ENCODE measurements at regions not wholly inside any gene's neighbourhood (a gene's known extent, or its start where the extent isn't known, plus 50 kb on each side); places are given as distances from the start of the nearest gene placed in this dataset.
A peak's percentile ranks its signal among the peaks of the same experiment; 100 is the strongest.

DNA sequence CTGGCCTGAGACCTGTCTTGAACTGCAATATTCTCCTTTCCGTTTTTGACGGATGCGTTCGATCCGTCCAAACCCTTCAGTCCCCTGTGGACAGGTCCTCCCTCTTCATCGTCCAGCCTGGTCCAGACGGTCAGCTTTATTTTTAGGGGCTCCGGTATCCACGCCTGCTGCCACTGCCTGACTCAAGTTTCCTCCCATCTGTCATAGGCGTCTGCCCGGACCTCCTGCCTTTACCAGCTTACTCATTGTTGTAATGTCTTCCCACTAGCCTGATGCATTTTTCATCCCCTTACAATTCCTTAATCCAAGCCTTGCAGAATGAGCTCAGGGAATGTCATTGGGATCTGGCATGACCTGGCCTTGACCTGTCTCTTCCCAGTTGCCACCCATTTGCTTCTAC lies 145.8 kb downstream of the TENT4A start:
- no peaks in the 10 kb centered on the region for H3K4me1 ChIP-seq (ENCODE audit: insufficient read depth, low read length)
- peak overlapping the region in 1 of 8 donors; percentile 5 for H3K4me3 Mint-ChIP-seq
- no peak overlapping the region for H3K27ac Mint-ChIP-seq

DNA sequence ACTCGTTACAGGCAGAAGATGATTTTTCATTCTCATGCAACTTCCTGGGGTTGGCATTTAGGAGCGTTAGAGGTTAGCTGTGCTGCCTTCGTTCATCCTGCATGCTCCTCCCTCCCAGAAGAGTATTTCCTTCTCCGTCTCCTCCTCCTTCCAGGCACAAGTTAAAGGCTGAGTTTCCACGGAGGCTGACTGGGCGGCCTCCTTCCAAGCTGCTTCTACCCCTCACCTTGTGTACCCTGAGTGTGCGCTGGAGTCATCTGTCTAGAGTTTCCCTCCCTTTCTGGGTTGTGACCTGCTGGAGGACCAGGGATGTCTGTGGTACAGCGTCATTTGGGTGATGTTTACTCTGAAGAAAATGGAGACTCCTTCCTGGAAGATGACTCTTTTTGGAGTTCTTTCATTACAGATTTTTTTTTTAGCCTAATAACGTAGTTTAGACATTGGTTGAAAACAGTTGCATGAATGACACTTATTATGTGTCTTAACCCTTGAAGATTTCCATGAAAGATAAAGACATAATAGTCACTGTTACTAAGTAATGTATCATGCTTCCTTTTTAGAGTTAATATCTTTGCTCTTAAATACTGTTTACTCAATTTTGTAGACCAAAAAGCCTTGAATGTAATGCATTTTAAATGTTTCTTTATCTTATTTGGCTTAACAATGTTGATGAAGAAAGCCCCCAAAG lies 146.9 kb downstream of the TENT4A start:
- H3K4me1 ChIP-seq (ENCODE audit: insufficient read depth, low read length), result no peaks in the 10 kb centered on the region
- Mint-ChIP-seq H3K27me3 (peaks cover 1 to 3% of the 10 kb centered on the region in 2 donors), H3K27ac (no peak overlapping the region), H3K36me3 (no peaks in the 10 kb centered on the region), H3K4me1 (no peaks in the 10 kb centered on the region), H3K4me3 (no peak overlapping the region), H3K9me3 (peaks cover 0 to 14% (median 2%) of the 10 kb centered on the region in 8 donors)
- H3K4me3 ChIP-seq (ENCODE audit: low read length in 2 of 2), result no peak overlapping the region
- no peak overlapping the region for H3K27ac ChIP-seq (ENCODE audit: low read depth, low read length)
- ChIA-PET POLR2A (ENCODE audit: partially characterized antibody) (no interaction called here), CTCF (ENCODE audit: partially characterized antibody) (interaction anchor here (0.5 kb wide), 1 partner anchor 431 kb away, joined by 4 read pairs; no protein-coding TSS in a partner anchor)
- DNase-seq, result no peak
- H3K27me3 ChIP-seq (ENCODE audit: insufficient read depth, low read length), result no peaks in the 10 kb centered on the region
- H3K36me3 ChIP-seq (ENCODE audit: insufficient read depth, low read length), result no peaks in the 10 kb centered on the region
- intact Hi-C loops (cut with micrococcal nuclease), result no loop called here
- no peaks in the 10 kb centered on the region for H3K9me3 ChIP-seq (ENCODE audit: control insufficient read depth in 1 of 2, low read length in 2 of 2)

More for the DNA sequence above, 145.8 kb downstream of the TENT4A start:
- no peaks in the 10 kb centered on the region for H3K4me1 Mint-ChIP-seq
- Histone ChIP-seq H3K9me3 (ENCODE audit: control insufficient read depth in 1 of 2, low read length in 2 of 2) (no peaks in the 10 kb centered on the region), H3K36me3 (ENCODE audit: insufficient read depth, low read length) (no peaks in the 10 kb centered on the region), H3K27ac (ENCODE audit: low read depth, low read length) (no peak overlapping the region), H3K27me3 (ENCODE audit: insufficient read depth, low read length) (no peaks in the 10 kb centered on the region), H3K4me3 (ENCODE audit: low read length in 2 of 2) (no peak overlapping the region)
- no peak for DNase-seq
- CTCF ChIA-PET (ENCODE audit: partially characterized antibody), result no interaction called here
- intact Hi-C loops (cut with micrococcal nuclease), result no loop called here
- peaks cover 1 to 3% of the 10 kb centered on the region in 2 donors for H3K27me3 Mint-ChIP-seq
- POLR2A ChIA-PET (ENCODE audit: partially characterized antibody), result no interaction called here
- no peaks in the 10 kb centered on the region for H3K36me3 Mint-ChIP-seq
- peaks cover 0 to 15% (median 2%) of the 10 kb centered on the region in 8 donors for H3K9me3 Mint-ChIP-seq

GRCh38 chr5:6861036-6861435 lies 147.8 kb downstream of the TENT4A start:
- Mint-ChIP-seq H3K36me3 (no peaks in the 10 kb centered on the region), H3K9me3 (peaks cover 0 to 14% (median 2%) of the 10 kb centered on the region in 8 donors), H3K27me3 (peaks cover 1 to 3% of the 10 kb centered on the region in 2 donors), H3K27ac (no peak overlapping the region), H3K4me1 (peaks cover 0 to 2% (median 0%) of the 10 kb centered on the region in 4 donors), H3K4me3 (no peak overlapping the region)
- ChIA-PET POLR2A (ENCODE audit: partially characterized antibody) (no interaction called here), CTCF (ENCODE audit: partially characterized antibody) (no interaction called here)
- H3K27me3 ChIP-seq (ENCODE audit: insufficient read depth, low read length), result no peaks in the 10 kb centered on the region
- H3K36me3 ChIP-seq (ENCODE audit: insufficient read depth, low read length), result no peaks in the 10 kb centered on the region
- DNase-seq, result no peak
- no peaks in the 10 kb centered on the region for H3K9me3 ChIP-seq (ENCODE audit: control insufficient read depth in 1 of 2, low read length in 2 of 2)
- H3K27ac ChIP-seq (ENCODE audit: low read depth, low read length), result no peak overlapping the region
- H3K4me3 ChIP-seq (ENCODE audit: low read length in 2 of 2), result no peak overlapping the region
- no peaks in the 10 kb centered on the region for H3K4me1 ChIP-seq (ENCODE audit: insufficient read depth, low read length)
- intact Hi-C loops (cut with micrococcal nuclease), result no loop called here

DNA sequence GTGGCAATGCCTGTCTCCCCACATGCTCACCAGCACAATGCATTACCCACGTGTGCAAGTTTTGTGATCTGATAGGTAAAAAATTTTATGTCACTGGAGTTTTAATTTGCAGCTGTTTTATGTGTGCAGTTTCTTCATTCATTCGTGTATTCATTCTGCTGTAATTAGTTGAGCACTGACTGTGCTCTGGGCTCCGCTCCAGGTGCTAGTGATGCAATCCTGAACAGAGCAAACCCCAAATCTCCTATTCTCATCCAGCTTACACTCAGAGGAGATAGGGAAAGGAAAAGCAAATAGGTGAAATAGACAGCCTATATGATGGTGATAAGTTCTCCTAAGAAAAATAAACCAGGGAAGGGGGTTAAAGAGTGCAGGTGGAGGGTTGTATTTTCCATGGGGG lies 148.4 kb downstream of the TENT4A start:
- H3K9me3 ChIP-seq (ENCODE audit: control insufficient read depth in 1 of 2, low read length in 2 of 2), result no peaks in the 10 kb centered on the region
- POLR2A ChIA-PET (ENCODE audit: partially characterized antibody), result no interaction called here
- CTCF ChIA-PET (ENCODE audit: partially characterized antibody), result no interaction called here
- DNase-seq, result no peak
- peaks cover 0 to 4% (median 0%) of the 10 kb centered on the region in 4 donors for H3K4me1 Mint-ChIP-seq
- peaks cover 0 to 14% (median 2%) of the 10 kb centered on the region in 8 donors for H3K9me3 Mint-ChIP-seq
- no peak overlapping the region for H3K4me3 Mint-ChIP-seq
- H3K36me3 Mint-ChIP-seq, result no peaks in the 10 kb centered on the region
- intact Hi-C loops (cut with micrococcal nuclease), result no loop called here
- no peak overlapping the region for H3K4me3 ChIP-seq (ENCODE audit: low read length in 2 of 2)
- no peak overlapping the region for H3K27ac ChIP-seq (ENCODE audit: low read depth, low read length)
- H3K27me3 ChIP-seq (ENCODE audit: insufficient read depth, low read length), result no peaks in the 10 kb centered on the region
- no peak overlapping the region for H3K27ac Mint-ChIP-seq
- peaks cover 0 to 3% of the 10 kb centered on the region in 2 donors for H3K27me3 Mint-ChIP-seq
- H3K4me1 ChIP-seq (ENCODE audit: insufficient read depth, low read length), result no peaks in the 10 kb centered on the region
- H3K36me3 ChIP-seq (ENCODE audit: insufficient read depth, low read length), result no peaks in the 10 kb centered on the region

GRCh38 chr5:6862306-6862705 lies 149.1 kb downstream of the TENT4A start:
- Histone ChIP-seq H3K9me3 (ENCODE audit: control insufficient read depth in 1 of 2, low read length in 2 of 2) (no peaks in the 10 kb centered on the region), H3K36me3 (ENCODE audit: insufficient read depth, low read length) (no peaks in the 10 kb centered on the region), H3K27me3 (ENCODE audit: insufficient read depth, low read length) (no peaks in the 10 kb centered on the region), H3K27ac (ENCODE audit: low read depth, low read length) (no peak overlapping the region), H3K4me3 (ENCODE audit: low read length in 2 of 2) (no peak overlapping the region), H3K4me1 (ENCODE audit: insufficient read depth, low read length) (no peaks in the 10 kb centered on the region)
- Mint-ChIP-seq H3K9me3 (peaks cover 0 to 14% (median 2%) of the 10 kb centered on the region in 8 donors), H3K27ac (no peak overlapping the region), H3K4me3 (no peak overlapping the region), H3K27me3 (peaks cover 0 to 3% of the 10 kb centered on the region in 2 donors), H3K36me3 (no peaks in the 10 kb centered on the region), H3K4me1 (peaks cover 0 to 4% (median 0%) of the 10 kb centered on the region in 4 donors)
- intact Hi-C loops (cut with micrococcal nuclease), result no loop called here
- ChIA-PET POLR2A (ENCODE audit: partially characterized antibody) (no interaction called here), CTCF (ENCODE audit: partially characterized antibody) (no interaction called here)
- DNase-seq, result no peak

GRCh38 chr5:6867712-6868111 lies 154.5 kb downstream of the TENT4A start:
- Histone ChIP-seq H3K9me3 (ENCODE audit: control insufficient read depth in 1 of 2, low read length in 2 of 2) (no peaks in the 10 kb centered on the region), H3K27me3 (ENCODE audit: insufficient read depth, low read length) (no peaks in the 10 kb centered on the region), H3K4me1 (ENCODE audit: insufficient read depth, low read length) (no peaks in the 10 kb centered on the region), H3K36me3 (ENCODE audit: insufficient read depth, low read length) (no peaks in the 10 kb centered on the region), H3K4me3 (ENCODE audit: low read length in 2 of 2) (no peak overlapping the region), H3K27ac (ENCODE audit: low read depth, low read length) (no peak overlapping the region)
- CTCF ChIA-PET (ENCODE audit: partially characterized antibody), result no interaction called here
- Mint-ChIP-seq H3K4me3 (no peak overlapping the region), H3K27ac (no peak overlapping the region), H3K36me3 (no peaks in the 10 kb centered on the region), H3K9me3 (peaks cover 0 to 11% (median 0%) of the 10 kb centered on the region in 8 donors), H3K27me3 (peaks cover 2 to 3% of the 10 kb centered on the region in 2 donors), H3K4me1 (peaks cover 0 to 6% (median 1%) of the 10 kb centered on the region in 4 donors)
- no peak for DNase-seq
- intact Hi-C loops (cut with micrococcal nuclease), result no loop called here
- POLR2A ChIA-PET (ENCODE audit: partially characterized antibody), result no interaction called here

GRCh38 chr5:6868171-6868570 lies 154.9 kb downstream of the TENT4A start:
- no peak overlapping the region for H3K4me3 Mint-ChIP-seq
- no peak overlapping the region for H3K27ac ChIP-seq (ENCODE audit: low read depth, low read length)
- H3K9me3 Mint-ChIP-seq, result peaks cover 0 to 7% (median 0%) of the 10 kb centered on the region in 8 donors
- H3K27me3 ChIP-seq (ENCODE audit: insufficient read depth, low read length), result no peaks in the 10 kb centered on the region
- H3K27ac Mint-ChIP-seq, result no peak overlapping the region
- H3K4me1 Mint-ChIP-seq, result peaks cover 0 to 6% (median 1%) of the 10 kb centered on the region in 4 donors
- POLR2A ChIA-PET (ENCODE audit: partially characterized antibody), result no interaction called here
- H3K4me3 ChIP-seq (ENCODE audit: low read length in 2 of 2), result no peak overlapping the region
- H3K9me3 ChIP-seq (ENCODE audit: control insufficient read depth in 1 of 2, low read length in 2 of 2), result no peaks in the 10 kb centered on the region
- CTCF ChIA-PET (ENCODE audit: partially characterized antibody), result no interaction called here
- peaks cover 1 to 2% of the 10 kb centered on the region in 2 donors for H3K27me3 Mint-ChIP-seq
- H3K36me3 ChIP-seq (ENCODE audit: insufficient read depth, low read length), result no peaks in the 10 kb centered on the region
- no peaks in the 10 kb centered on the region for H3K36me3 Mint-ChIP-seq
- no peak for DNase-seq
- no peaks in the 10 kb centered on the region for H3K4me1 ChIP-seq (ENCODE audit: insufficient read depth, low read length)
- intact Hi-C loops (cut with micrococcal nuclease), result no loop called here
